Stimulated activated CD4-positive, alpha-beta T cell treated with anti-CD3 and anti-CD28 coated beads, Interleukin-12 subunit alpha, Interleukin-12 subunit beta, amount 100 ng/mL, for 48 hours (primary cell): ENCODE measurements at regions not wholly inside any gene's neighbourhood (a gene's known extent, or its start where the extent isn't known, plus 50 kb on each side); places are given as distances from the start of the nearest gene placed in this dataset.
"Not testable (repeated sequence)": the region's sequence is repeated elsewhere in the genome, so short reads cannot be mapped to it uniquely, and the experiment has no call there.

Source experiments
- DNase-seq, 3 donors: peaks; one replicate each; pipeline ENCODE4 v3.0.0-alpha.2; 2020; ENCODE audit warnings: low read depth in 2 of 3, low spot score in 1 of 3

DNA sequence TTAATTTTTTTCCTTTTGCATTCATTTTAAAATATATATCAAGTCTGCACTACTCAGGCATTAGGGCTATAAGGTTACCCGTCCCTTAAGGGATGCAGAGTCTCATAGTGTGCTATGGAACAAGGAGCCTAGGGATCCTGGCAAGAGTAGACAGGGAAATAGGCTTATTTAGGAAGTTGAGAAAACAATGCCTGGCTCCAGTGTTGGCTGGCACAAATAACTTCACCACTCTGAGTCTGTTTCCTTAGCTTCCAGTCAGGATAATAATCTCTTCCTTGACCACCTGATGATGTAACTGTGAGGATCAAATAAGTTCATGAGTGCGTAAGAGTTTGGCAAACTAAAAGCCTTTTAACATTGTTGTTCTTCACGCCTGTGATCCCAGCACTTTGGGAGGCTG lies 540.8 kb upstream of the IL12A start:
- no peak for DNase-seq

DNA sequence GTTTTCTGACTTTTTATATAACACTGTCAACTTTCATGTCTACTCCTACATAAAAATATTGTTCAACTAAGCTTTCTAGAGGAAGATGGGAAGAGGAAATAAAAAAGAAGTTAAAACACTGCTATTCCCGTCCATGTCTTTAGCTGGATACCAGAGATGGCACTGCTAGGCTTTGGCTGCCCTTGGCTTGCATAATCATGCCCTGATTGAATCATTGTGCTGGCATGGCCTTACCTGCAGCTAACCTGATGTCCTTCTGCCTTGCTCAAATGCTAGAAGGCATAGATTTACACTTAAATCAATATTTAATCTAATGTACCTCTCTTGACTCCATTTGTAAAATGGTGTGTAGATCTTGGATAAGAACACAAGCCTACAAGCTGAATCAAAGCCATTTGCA lies 539.7 kb upstream of the IL12A start:
- DNase-seq = no peak

DNA sequence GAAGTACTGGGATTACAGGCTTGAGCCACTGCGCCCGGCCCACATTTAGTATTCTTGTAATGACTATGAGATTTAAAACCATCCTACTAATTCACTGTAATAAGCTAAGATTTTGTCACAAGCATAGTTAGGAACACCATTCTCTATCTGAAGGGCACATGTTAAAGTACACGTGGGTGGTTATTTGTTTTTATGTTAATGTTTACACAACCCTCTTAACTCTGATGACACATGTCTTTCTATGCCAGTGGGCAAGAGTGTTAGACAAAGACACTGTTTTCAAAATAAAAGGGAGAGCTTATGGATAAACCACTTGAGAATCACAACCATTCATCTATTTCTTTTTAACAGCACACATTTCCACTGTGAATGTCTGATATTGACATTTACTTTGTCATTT lies 537.6 kb upstream of the IL12A start:
- no peak for DNase-seq

DNA sequence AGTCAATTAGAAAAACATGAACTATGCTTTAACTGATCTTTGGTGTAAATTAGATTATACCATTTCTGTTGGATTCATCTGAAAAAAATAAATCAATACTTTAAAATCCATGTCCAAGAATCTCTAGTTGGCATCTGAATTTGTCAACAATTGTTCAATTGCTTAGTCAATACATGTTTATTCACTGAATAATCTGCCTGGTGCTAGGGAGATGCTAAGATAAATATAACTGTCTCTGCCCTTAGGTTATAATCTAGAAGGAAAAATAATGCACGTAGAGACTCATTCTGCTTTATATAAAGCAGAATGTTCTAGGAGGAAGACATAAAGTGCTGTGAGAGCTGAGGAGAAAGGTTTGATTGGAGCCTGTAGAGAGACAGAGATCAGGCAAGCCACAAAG lies 537.2 kb upstream of the IL12A start:
- no peak for DNase-seq

DNA sequence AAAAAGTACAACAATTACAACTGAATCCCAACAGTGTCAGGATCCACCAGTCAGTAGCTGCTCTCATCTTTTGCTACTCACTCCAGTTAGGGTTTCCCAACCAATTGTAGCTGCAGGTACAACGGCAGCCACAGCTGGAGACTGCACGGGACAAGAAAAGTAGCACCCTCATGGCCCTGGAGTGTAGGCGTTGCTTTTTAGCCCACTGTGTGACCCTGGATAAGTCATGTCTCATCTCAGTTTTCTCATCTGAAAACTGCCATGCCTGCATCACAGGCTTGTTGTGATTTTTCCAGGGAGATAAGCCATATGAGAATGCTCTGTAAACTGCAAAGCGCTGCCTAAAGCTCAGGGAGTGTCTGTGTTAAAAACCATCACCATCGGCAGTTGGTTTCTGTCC lies 535.6 kb upstream of the IL12A start:
- DNase-seq = no peak

DNA sequence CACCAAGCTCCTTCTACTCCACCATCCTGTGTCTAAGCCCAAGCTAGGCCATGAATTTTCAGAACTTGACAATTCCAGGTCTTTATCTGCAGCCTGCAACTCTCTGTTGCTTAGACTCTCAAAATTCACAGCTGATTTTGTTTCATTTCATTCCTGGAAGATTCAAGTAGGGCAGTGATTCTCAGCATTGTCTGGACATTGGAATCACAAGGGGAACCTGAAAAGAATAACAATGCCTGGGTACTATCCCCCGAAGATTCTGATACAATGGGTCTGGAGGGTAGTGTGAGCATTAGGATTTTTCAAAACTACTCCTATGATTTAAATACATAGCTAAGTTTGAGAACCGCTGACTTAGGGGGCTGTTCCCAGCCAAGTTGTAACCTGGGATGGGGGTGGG lies 534.7 kb upstream of the IL12A start:
- no peak for DNase-seq

DNA sequence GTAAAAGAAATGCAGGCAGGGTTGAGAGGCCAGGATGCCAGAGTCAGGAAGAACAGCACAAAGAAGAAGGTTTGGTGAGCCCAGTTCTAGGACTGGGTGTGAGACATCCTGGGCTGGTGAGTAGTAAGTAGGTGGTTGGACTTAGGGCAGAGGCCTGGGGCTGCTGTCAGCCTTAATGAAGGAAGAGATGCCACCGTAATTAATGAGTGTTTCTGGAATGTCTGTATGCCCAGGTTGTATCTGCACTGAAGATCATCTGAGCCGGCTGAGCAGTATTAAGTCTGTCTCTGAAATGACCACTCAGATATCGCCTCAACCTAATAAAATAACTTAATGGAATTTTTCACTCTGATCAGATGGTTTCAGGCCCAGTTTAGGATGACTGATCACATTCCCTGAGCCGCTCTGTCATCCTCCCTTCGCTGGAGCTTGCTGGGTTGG lies 532.9 kb upstream of the IL12A start:
- DNase-seq = no peak

DNA sequence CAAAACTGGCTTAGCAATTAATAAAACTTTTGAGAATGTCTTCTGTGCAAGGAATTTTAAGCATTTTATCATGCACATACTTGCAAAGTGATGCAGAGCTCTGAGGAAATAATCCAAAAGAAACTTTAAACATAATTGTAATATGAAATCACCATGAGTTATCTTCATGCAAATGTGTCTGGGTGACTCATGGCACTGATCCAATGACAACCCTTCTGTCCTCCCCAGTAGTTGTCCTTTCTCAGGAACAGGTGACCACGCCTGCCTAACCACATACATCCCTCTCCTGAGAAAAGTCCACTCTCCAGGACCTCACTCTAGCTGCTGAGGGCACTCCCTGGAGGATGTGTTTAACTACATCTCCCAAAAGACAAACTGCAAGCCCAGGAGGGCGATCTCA lies 530.6 kb upstream of the IL12A start:
- DNase-seq = no peak

DNA sequence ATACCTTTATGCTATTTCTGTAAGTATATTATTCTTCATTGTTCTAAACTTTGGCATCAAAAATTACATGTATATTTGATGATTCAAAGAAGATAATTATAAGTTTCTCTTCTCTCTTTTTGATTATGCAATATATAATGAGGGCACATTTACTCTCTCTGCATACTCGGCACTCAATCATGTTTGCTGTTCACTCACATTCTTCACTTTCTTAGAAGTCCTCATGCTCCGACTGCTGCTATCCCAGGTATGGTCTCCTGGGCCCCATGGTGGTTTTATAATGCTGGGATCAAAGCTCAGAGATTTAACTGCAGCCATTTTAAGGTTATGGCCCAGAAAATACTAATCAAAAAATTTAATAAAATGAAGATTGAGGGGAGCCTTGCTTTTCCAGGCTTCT lies 529.7 kb upstream of the IL12A start:
- no peak for DNase-seq

DNA sequence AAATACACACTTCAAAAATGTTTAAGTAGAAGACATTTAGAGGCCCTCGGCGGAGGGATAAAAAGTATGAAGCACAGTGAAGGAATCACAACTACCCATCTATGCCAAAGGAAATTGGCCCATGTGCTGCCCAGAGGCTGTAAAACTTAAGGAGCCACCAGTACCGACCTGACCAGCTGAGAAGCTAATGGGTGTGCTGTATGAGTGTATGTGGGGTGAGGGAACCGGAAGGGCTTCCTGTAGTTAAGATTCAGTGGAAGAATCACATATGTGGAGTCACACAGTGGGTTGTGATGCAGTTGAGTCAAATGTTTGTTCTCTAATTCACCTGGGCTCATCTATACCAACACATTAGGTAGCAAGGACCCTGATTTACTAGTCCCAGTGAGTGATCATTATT lies 516.0 kb upstream of the IL12A start:
- DNase-seq = no peak

DNA sequence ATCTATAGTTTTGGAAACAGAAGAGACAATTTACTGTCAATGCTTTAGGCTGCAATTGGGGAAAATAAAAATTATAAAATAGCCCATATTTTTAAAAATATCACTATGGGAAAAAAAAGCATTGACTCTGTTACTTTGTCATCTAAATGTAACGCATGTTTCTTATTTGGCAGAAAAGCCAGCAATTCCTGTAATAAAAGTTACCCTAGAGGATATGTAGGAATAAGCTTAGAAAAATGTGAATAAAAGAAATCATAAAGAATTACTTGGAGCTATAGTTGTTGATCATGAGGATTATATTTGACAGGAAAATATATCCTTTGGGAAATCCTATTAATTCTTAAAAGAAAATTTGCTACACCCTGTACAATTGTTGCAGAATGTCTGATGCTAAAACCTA lies 515.4 kb upstream of the IL12A start:
- no peak for DNase-seq

DNA sequence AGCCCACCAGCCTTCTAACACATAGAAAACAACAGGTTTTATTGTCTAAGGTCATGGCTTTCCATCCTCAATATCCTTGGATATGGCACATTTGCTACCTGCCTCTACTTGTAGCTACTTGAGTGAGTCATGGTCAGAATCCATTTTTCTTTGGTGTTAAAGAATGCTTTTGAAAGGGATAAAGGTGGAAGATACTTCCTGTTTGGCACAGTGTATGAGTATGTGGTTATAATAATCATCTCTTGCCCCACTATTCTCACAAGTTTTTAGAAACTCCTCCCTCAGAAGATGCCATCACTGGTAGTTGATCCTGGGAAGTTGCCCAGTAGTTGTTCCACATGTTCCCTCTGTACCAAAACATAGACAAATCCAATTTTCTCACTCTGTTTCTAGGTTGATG lies 508.6 kb upstream of the IL12A start:
- no peak for DNase-seq

DNA sequence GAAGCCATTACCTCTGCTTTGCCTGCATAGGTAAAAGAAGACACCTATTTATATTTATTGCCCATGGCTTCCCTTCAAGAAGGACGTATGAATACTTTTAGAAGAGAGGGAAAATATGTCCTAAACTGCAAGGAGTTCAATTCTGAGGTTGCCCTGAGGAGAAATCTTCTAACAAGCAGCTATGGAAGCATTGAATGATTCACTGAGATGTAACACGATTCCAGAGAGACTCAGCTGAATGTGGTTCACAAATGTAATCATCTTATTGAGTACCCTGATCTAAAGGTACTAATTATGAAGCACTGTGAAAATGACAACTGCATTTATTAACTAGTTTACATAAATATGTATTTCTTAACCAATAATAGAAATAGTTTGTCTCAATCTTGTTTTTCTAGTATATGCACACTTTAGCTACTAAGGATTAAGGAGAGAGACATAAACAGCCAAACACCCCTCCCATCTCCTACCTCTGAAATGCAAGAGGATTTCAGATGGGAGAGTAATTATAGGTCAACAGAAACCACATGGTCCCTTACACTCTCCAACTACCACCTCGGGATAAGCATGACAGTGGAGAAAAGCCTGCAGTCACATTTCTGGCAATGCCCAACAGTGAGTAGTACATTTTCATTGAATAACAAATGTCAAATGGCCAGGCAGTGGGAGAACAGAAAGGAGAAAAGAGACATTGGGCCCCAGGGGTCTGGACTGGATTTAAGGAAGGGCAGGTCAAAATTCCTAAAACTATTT lies 506.2 kb upstream of the IL12A start:
- DNase-seq = no peak

DNA sequence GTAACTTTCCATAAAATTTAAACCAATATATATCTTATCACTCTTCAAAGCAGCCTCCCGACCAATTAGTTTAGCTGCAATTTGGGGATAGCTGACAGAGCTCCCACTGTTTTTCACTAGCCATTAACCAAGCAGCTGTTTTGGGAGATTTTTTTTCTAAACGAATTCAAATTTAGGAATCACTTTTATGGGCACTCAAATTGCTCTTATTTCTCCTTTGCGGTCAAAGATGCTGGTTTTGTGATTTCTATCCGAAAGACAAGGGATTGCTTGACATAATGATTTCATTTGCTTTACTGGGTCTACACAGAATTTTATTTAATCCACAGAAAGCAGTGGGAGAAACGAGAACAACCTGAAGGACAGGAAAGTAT lies 505.7 kb upstream of the IL12A start:
- no peak for DNase-seq

DNA sequence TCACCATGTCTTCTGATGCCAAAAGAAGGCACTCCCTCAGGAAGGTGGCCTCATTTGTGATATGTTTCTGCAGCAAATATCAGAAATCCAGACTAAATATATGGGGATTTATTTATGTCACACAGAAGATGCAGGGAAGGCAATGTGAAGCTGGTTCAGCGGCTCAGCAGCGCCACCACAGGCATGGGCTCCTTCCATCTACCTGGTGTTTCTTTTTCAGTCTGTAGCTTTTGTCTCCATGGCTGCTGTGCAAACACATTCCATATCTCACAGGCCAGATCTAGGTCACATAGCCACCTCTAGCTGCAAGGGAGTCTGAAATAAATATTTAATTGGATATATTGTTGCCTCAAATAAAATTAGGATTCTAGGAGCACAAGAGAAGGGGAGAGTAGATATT lies 502.1 kb upstream of the IL12A start:
- no peak for DNase-seq

DNA sequence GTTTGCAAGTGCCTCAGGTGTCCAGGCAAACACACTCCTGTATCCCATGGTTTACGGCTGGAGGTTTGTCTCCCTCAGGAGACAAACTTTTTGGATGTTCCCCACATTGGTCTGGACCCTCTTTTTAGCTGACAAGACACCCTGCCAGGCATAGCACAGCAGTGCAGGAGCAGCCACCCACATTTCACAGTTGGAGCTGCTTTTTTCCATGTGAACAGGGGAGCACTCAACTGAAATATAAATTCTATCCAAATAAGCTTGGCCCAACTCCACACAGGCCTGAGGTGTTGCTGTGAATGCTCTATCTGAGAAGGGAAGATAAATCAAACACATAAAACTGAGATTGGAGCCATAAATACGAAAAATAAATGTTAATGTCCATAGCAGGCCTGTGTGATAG lies 501.3 kb upstream of the IL12A start:
- DNase-seq = no peak

DNA sequence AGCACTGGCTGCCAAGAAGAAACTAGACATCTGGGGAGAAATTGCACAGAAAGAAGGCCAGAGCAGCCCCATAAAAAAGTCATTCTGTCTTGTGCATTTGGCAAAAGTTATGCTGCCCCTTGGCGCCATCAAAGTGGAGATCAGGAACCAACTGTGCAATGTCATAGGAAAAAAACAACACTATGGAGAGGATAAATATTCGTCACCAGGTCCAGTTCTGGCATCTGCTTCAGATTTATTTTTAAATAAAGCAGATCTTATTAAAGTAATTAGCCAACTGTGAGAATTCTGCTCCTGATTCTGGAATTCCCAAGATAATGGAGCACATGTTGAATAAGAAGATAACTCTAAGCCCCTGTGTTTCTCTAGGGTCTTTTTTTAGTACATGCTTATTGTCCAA lies 500.0 kb upstream of the IL12A start:
- DNase-seq = no peak

DNA sequence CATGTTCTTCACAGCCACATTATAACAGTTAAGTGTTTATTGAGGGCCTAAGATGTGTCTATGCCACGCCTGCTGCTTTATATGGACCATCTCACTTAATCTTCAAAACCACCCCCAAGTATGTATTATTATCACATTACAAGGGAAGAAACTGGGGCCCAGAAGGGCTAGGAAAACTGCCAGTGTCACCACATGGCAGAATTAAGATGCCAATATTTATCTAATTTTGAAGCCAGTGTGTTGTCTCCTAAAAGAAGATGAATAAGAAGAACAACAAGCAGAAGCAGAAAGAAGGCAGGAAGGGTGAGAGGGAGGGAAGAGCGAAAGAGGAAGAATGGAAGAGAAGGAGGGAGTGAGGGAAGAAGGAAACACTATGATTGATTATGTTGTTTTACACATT lies 491.3 kb upstream of the IL12A start:
- no peak for DNase-seq

DNA sequence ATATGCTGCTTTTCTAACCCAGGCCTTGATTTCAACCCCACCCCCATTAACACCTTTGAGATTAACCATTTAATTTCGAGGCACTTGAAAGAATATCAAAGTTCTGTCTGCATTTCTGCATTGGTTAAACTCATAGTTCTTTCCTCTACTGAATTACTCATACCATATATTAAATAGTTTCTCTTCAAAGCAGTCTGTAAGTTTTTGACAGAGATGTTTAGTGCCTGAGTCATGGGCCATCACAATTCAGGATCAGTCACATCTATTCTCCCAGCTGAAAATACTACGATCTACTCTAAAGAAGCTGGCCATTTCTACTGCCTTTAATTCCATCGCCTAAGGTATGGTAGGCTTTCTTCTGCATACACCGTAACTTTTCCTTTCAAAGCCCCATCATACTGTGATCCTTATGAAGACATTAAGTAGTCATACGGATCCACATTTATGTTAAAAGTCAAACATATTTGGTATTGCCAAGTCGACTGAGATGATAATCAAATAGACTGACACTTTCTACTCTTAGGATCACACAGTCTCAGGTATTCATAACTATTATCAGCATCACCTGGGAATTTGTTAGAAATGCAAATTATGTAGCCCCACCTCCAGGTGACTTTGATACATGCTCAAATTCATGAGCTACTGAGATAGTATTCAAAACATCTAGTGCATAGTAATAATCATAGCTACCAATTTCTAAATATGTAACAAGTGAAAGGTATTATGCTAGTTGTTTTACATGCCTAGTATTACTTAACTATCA lies 489.4 kb upstream of the IL12A start:
- no peak for DNase-seq

DNA sequence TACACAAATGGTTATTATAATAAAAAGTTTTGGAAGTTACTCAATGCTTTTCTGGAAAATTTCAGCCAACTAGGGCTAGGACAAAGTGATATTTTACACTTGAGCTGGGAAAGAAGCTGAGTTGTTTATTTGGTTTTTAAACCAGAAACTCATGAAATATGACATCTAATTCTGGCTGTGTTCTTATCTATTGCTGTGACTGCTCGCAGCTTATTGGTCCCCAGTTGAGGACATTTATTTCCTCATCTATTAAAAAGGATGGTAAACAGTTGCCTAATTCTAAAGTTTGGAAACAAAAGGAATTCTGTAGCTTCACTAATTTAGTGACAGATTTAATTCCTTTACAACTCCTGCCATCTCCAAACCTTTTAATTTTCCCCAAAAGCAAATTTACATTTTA lies 487.6 kb upstream of the IL12A start:
- no peak for DNase-seq

DNA sequence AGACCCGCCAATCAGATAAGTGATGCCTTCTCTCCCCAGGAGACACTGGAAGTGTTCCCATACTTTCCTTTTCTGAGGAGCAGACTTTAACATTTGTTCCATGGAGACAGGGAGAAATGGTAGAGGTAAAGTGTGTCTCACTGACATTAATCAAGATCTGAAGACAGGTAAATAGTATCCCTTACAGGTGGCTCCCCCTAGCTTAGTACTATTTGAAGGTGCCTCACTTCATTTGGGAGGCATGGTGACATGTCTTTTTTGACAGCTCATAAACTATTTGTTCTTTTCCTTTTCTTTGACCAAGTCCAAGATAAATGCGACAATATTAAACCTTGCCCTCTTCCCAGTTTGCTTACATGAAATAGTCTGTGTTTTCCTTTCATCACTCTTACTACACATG lies 485.6 kb upstream of the IL12A start:
- DNase-seq = no peak

DNA sequence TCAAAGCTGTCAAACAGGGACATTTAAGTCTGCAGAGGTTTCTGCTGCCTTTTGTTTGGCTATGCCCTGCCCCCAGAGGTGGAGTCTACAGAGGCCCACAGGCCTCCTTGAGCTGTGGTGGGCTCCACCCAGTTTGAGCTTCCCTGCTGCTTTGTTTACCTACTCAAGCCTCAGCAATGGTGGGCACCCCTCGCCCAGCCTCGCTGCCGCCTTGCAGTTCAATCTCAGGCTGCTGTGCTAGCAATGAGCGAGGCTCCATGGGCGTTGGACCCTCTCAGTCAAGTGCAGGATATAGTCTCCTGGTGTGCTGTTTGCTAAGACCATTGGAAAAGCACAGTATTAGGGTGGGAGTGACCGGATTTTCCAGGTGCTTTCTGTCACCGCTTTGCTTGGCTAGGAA lies 477.6 kb upstream of the IL12A start:
- DNase-seq = not testable (repeated sequence)

DNA sequence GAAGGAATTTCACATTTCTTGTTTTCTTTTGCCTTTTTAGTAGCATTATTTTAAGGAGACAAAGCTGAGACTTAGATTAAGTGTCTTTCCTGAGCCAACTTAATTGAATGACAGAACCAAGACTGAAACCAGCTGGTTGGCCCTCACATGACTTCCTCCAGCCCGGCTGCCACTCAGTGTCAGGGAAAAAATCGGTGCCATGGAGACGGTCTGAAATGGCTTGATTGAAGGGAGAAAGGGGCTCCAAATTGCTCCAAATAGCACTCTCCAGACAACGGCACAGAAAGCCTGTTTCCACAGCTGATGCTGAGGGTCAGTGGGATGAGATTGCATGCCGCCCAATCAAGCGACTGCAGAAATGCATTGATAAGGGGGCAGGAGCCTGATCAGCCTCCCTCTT lies 475.2 kb upstream of the IL12A start:
- DNase-seq = no peak
